Upper lobe of right lung (tissue), 1 donor: ENCODE measurements at regions not wholly inside any gene's neighbourhood (a gene's known extent, or its start where the extent isn't known, plus 50 kb on each side); places are given as distances from the start of the nearest gene placed in this dataset.

Experiments used
- ATAC-seq: fragments of 200-7000 bp; cut with Tn5 transposase; one replicate; pipeline ENCODE4 v1.9.1; 2020; ENCODE audit warnings: mild to moderate bottlenecking, moderate library complexity
- DNase-seq: peaks from one replicate; pipeline ENCODE4 v3.0.0-alpha.2; 2020
- H3K27ac ChIP-seq: fragments of 200-600 bp; one replicate; pipeline ENCODE4 v1.8.0; 2022
- H3K27me3 ChIP-seq: fragments of 200-600 bp; one replicate; pipeline ENCODE4 v1.8.0; 2022; ENCODE audit warnings: mild to moderate bottlenecking
- H3K36me3 ChIP-seq: fragments of 200-600 bp; one replicate; pipeline ENCODE4 v1.8.0; 2022
- H3K4me1 ChIP-seq: fragments of 200-600 bp; one replicate; pipeline ENCODE4 v1.8.0; 2022
- H3K4me3 ChIP-seq: fragments of 200-600 bp; one replicate; pipeline ENCODE4 v1.8.0; 2022; ENCODE audit warnings: mild to moderate bottlenecking
- H3K9me3 ChIP-seq: fragments of 200-600 bp; one replicate; pipeline ENCODE4 v1.8.0; 2022
- intact Hi-C: fragments of 100-400 bp; cut with DNase I; formaldehyde crosslinking; loops from one replicate; pipeline ENCODE4 v1.11.0; 2022
- TF ChIP-seq, protein P1 (sequence below): fragments of 200-600 bp; IDR thresholded peaks from one replicate; pipeline ENCODE4 v1.8.0; 2022; ENCODE audit warnings: antibody characterized with exemption
- donor health status: DM: no; HTN: yes; CAD: no; lungs with severe emphysema.

DNA sequence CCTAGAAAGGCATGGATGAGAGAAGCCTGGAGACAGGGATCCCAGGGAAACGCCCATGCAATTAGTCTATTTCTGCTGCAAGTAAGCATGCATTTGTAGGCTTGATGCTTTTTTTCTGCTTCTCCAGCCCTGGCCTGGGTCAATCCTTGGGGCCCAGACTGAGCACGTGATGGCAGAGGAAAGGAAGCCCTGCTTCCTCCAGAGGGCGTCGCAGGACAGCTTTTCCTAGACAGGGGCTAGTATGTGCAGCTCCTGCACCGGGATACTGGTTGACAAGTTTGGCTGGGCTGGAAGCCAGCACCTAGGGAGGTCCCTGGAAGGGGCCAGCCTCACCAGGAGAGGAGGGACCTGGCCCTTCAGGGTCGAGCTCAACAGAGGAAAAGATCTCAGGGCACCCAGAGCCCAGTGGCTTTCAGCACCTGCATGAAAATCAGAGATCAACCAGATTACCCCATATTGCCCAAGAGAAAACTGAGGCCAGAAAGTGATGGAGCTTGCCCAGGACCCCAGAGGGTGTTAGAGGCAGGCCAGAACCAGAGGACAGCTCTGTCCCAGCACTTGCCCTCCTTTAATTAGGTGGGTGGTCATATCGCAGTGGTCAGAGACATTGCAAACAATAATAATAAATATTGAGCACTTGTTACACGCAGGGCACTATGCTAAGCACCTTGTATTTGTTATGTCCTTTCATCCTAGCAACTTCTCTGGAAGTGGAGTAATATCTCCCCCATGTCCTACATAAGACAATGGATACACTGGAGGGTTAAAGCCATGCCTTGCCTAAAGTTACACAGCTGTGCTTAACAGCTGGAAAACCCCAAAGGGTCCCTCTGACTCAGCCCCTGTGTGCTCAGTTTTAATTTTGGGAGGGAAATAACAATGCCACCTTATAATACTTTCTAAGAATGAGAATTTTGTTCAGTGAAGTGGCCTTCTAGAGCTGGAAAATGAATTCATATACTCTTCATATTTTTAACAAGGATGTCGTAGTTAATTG, 67.1 kb downstream of the KLF4 start:
- peaks cover 10% of the 10 kb centered on the region for H3K4me1 ChIP-seq
- peak; percentile 86 for ATAC-seq
- H3K27me3 ChIP-seq, result no peaks in the 10 kb centered on the region
- H3K4me3 ChIP-seq, result no peak overlapping the region
- no peak overlapping the region for H3K27ac ChIP-seq
- H3K36me3 ChIP-seq, result no peaks in the 10 kb centered on the region
- H3K9me3 ChIP-seq, result no peaks in the 10 kb centered on the region
- TF ChIP-seq, protein P1, sequence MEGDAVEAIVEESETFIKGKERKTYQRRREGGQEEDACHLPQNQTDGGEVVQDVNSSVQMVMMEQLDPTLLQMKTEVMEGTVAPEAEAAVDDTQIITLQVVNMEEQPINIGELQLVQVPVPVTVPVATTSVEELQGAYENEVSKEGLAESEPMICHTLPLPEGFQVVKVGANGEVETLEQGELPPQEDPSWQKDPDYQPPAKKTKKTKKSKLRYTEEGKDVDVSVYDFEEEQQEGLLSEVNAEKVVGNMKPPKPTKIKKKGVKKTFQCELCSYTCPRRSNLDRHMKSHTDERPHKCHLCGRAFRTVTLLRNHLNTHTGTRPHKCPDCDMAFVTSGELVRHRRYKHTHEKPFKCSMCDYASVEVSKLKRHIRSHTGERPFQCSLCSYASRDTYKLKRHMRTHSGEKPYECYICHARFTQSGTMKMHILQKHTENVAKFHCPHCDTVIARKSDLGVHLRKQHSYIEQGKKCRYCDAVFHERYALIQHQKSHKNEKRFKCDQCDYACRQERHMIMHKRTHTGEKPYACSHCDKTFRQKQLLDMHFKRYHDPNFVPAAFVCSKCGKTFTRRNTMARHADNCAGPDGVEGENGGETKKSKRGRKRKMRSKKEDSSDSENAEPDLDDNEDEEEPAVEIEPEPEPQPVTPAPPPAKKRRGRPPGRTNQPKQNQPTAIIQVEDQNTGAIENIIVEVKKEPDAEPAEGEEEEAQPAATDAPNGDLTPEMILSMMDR, result peak; percentile 68
- peak; percentile 84 for DNase-seq
- intact Hi-C loops, result no loop called here

DNA sequence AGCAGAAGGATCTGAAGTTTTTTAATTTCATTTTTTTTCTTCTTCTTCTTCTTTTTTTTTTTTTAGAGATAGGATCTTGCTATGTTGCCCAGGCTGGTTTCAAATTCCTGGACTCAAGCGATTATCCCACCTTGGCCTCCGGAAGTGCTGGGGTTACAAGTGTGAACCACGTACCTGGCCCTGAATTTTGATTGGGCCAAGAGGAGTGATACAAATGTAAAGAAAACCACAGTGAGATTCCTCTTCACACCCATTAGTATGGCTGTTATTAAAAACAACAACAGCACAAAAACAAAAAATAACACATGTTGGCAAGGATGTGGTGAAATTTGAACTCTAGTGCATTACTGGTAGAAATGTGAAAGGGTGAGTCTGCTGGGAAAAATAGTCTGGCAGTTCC, 79.1 kb downstream of the KLF4 start:
- H3K4me3 ChIP-seq, result no peak overlapping the region
- no peak overlapping the region for H3K27ac ChIP-seq
- TF ChIP-seq, protein P1, result no peak
- ATAC-seq (no peak), DNase-seq (no peak)
- no peaks in the 10 kb centered on the region for H3K9me3 ChIP-seq
- H3K27me3 ChIP-seq, result no peaks in the 10 kb centered on the region
- no peaks in the 10 kb centered on the region for H3K4me1 ChIP-seq
- intact Hi-C loops, result no loop called here
- no peaks in the 10 kb centered on the region for H3K36me3 ChIP-seq

DNA sequence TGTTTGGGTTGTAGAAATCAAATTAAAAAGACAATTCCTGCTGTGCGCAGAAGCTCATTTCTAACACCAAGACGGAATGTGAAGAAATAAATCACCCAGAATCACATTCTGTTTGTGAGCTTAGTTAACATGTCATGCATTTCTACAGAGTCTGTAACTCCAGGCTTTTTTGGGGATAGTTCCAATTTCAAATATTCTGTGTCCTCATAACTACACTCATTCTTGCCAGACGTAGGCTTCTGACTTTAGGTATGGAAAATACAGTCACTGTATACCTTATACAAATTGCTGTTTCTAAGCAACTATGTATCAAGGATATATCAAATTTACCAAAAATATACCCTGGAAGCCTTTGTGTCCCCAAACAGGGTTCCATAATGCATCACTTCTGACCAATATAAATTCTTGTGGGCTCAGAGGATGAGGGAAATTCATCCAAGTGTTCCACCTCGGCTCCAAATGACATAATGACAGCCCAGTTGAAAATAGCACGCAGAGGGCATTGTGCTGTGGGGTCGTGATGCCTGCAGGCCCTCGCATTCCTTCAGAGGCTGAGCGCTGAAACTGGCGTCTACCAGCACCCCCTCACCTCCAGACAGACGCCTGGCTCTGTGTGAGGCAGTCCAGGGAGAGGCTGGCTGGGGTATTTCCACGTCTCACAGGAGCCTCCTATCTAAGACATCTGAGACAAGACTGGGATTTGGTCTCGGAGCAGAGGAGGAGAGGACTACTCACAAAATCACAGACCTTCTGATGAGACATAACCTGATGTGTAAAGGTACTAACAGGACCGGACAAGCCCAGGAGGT, 79.8 kb downstream of the KLF4 start:
- H3K27ac ChIP-seq, result no peak overlapping the region
- no peaks in the 10 kb centered on the region for H3K4me1 ChIP-seq
- intact Hi-C loops, result no loop called here
- no peak for DNase-seq
- no peaks in the 10 kb centered on the region for H3K27me3 ChIP-seq
- no peak for ATAC-seq
- no peak overlapping the region for H3K4me3 ChIP-seq
- TF ChIP-seq, protein P1, result no peak
- H3K9me3 ChIP-seq, result no peaks in the 10 kb centered on the region
- no peaks in the 10 kb centered on the region for H3K36me3 ChIP-seq

DNA sequence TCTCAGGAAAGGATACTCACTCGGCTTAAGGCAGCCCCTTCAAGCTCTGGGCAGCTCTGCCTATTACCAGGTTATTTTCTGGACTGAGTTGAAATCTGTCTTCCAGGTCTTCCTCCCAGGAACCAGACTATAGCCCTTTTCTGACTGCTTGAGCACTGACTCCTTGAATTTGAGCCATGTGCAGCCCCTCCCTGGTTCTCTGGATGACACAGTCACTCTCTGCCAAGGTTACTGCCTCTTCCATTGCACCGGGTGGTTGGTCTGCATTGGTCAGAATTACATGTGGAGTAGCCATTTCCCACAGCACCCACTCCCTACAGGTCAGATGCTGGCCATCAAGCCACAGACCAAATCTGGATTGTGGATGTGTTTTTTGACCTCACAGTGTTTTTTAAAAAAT, 81.9 kb downstream of the KLF4 start:
- Histone ChIP-seq H3K27me3 (no peaks in the 10 kb centered on the region), H3K27ac (no peak overlapping the region), H3K4me1 (no peaks in the 10 kb centered on the region), H3K9me3 (no peaks in the 10 kb centered on the region), H3K4me3 (no peak overlapping the region), H3K36me3 (no peaks in the 10 kb centered on the region)
- TF ChIP-seq, protein P1, result no peak
- intact Hi-C loops, result no loop called here
- ATAC-seq, result no peak
- DNase-seq, result no peak

DNA sequence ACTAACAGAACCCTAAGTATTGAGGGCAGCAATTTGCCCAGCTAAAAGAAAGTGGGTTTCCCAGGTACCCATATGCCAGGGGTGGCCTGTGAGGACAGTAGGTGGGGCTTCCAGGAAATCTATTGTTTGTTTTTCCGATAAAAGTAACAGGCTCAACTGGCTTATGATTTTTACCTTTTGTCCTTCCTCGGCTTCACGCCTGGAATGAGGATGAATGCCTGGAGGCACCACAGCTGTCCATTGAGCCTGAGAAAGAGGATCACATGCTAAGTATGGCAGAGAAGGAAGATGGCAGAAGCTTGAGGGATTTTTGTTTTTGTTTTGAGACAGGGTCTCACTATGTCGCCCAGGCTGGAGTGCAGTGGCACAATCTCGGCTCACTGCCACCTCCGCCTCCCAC, 84.1 kb downstream of the KLF4 start:
- Histone ChIP-seq H3K27ac (no peak overlapping the region), H3K4me3 (no peak overlapping the region), H3K9me3 (no peaks in the 10 kb centered on the region), H3K4me1 (no peaks in the 10 kb centered on the region), H3K36me3 (no peaks in the 10 kb centered on the region), H3K27me3 (no peaks in the 10 kb centered on the region)
- intact Hi-C loops, result no loop called here
- DNase-seq, result no peak
- ATAC-seq, result no peak
- TF ChIP-seq, protein P1, result no peak
